ELF-1 (cell line): ENCODE measurements at regions not wholly inside any gene's neighbourhood (a gene's known extent, or its start where the extent isn't known, plus 50 kb on each side); places are given as distances from the start of the nearest gene placed in this dataset.
"Not testable (repeated sequence)": the region's sequence is repeated elsewhere in the genome, so short reads cannot be mapped to it uniquely, and the experiment has no call there.

Source experiments
- DNase-seq: peaks from one replicate; pipeline ENCODE4 v3.0.0-alpha.2; 2016; ENCODE audit warnings: low read depth, low spot score

- no peak for DNase-seq
Observed at GRCh38 chr7:136326045-136326609, 349.0 kb upstream of the MTPN start.

GRCh38 chr7:136325578-136325977, 348.4 kb upstream of the MTPN start:
- DNase-seq, result no peak

GRCh38 chr7:136325027-136325426, 347.9 kb upstream of the MTPN start:
- DNase-seq, result no peak

- DNase-seq, result no peak
Observed at GRCh38 chr7:136324073-136324704, 347.0 kb upstream of the MTPN start.

- no peak for DNase-seq
Observed at GRCh38 chr7:136312592-136312991, 335.4 kb upstream of the MTPN start.

- DNase-seq, result no peak
Observed at GRCh38 chr7:136309407-136309806, 332.2 kb upstream of the MTPN start.

GRCh38 chr7:136308230-136308629, 331.1 kb upstream of the MTPN start:
- no peak for DNase-seq

GRCh38 chr7:136303162-136303561, 326.0 kb upstream of the MTPN start:
- DNase-seq, result no peak

- no peak for DNase-seq
Observed at GRCh38 chr7:136302049-136302448, 324.9 kb upstream of the MTPN start.

GRCh38 chr7:136294977-136295376, 317.8 kb upstream of the MTPN start:
- peak; percentile 1 for DNase-seq

- no peak for DNase-seq
Observed at GRCh38 chr7:136293841-136294391, 316.8 kb upstream of the MTPN start.

GRCh38 chr7:136293272-136293671, 316.1 kb upstream of the MTPN start:
- no peak for DNase-seq

GRCh38 chr7:136292365-136292764, 315.2 kb upstream of the MTPN start:
- no peak for DNase-seq

- no peak for DNase-seq
Observed at GRCh38 chr7:136290351-136290750, 313.2 kb upstream of the MTPN start.

GRCh38 chr7:136278057-136278456, 300.9 kb upstream of the MTPN start:
- no peak for DNase-seq

- DNase-seq, result no peak
Observed at GRCh38 chr7:136275794-136276193, 298.6 kb upstream of the MTPN start.

GRCh38 chr7:136274636-136275345, 297.6 kb upstream of the MTPN start:
- DNase-seq, result no peak

- DNase-seq, result no peak
Observed at GRCh38 chr7:136272934-136273333, 295.8 kb upstream of the MTPN start.

- no peak for DNase-seq
Observed at GRCh38 chr7:136267822-136268221, 290.7 kb upstream of the MTPN start.

- no peak for DNase-seq
Observed at GRCh38 chr7:136266457-136266856, 289.3 kb upstream of the MTPN start.

GRCh38 chr7:136264304-136264703, 287.1 kb upstream of the MTPN start:
- not testable (repeated sequence) for DNase-seq

- not testable (repeated sequence) for DNase-seq
Observed at GRCh38 chr7:136263112-136263860, 286.1 kb upstream of the MTPN start.
